ENCODE measurements at regions not wholly inside any gene's neighbourhood (a gene's known extent, or its start where the extent isn't known, plus 50 kb on each side); places are given as distances from the start of the nearest gene placed in this dataset.
"Not testable (repeated sequence)": the region's sequence is repeated elsewhere in the genome, so short reads cannot be mapped to it uniquely, and the experiment has no call there.

DNA sequence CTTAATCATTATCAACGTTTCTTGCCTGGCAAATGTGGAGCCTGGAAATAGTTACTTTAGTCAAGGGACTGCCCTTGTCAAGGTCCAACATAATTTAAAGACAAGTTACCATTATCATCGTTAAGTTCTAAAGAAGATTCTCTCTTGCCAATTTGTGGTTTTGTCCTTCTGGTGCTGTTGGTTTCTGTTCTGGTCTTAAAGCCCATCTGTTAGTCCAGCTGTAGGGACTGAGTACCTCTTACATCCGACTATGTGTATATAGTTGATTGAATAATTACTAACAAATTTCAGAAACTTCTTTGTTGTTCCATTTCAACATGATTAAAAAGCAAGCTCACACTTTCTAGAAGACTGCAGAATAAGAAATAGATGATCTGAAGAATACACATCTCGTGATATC is 1854.9 kb downstream of the MAT2B start:
- no peak for DNase-seq

DNA sequence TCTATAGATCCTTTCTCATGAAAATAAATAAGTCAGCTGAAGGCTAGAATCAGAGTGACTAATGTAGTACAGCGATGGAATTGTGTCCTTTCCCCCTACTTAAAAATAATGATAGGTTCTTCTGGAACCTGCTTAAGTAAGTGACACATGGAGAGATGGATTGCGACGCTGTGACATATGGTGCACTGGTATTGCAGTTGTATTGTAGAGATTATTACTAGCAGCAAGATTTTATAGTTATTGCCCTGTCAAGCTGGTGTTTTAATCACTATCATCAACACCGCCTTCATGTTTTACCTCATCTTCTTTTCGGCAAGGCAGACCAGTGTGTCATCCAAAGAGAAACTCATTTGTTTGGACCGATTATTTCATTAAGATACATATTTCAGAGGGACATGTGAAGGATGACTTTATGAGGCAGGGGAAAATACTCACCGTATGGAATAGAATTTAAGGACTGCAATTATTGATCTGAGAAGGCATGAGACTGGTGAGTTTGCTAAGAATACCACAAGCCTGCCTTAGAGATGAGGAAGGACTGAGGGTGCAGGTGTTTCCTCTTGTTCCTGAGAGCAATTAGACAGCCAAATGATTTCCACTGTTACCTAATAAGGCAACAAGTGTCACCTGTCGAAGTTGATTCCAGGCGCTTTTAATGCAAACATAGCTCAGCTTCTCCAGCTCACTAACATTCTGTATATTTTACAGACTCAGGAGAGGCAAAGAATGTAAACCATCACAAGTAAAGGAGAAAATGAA is 1855.5 kb downstream of the MAT2B start:
- DNase-seq, result no peak

DNA sequence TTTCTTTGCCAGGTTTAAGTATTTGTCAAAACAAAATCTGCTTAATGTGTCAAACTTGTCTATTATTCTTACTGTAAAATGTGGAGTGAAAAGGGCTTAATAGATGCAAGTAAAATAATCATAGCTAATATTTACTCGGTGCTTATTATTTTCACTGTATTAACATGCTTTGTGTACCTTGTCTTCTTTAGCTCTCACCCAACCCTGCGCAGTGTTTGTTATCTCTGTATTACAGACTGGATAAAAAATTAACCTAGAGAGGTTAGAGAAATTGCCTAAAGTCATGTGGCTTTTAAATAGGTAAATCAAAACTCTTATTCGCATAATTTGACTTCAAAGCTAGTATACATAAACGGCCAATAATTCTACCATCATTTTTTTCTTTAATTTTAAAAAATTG is 1864.8 kb downstream of the MAT2B start:
- no peak for DNase-seq

DNA sequence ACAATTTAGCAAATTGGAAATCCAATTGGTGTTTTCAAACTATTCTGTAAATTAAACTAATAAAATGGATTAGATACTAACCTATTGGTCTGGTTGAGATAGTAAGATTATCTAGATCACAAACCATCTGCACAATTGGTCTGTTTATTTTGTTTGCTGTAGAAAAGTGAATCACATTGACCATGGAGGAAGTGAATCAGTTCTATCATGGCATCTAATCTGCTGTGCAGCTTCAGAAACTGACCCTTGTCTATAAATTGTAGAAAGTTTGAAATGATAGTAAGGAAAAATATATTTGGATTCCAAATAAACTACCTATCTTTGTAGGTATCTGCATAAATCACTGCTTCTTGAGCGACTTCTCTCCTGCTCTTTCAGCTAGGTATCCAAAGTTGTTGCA is 1865.4 kb downstream of the MAT2B start:
- no peak for DNase-seq

DNA sequence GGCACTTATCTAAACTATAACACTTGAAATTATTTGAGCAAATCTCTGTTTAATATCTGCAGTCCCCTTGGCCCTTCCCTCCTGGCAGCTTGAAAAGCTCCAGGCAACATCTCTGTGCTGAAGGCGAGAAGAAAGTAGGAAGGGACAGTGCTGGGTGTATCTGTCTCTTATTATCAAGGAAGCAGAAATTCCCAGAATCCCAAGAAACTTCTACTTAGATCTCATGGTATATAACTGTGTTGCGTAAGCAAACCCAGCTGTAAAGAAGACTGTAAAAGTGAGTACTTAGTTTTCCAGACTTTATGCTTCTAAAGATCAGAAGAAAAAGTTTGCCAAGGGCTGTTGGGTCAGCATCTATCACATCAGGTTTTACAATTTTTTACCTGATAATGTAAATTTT is 1869.8 kb downstream of the MAT2B start:
- no peak for DNase-seq

DNA sequence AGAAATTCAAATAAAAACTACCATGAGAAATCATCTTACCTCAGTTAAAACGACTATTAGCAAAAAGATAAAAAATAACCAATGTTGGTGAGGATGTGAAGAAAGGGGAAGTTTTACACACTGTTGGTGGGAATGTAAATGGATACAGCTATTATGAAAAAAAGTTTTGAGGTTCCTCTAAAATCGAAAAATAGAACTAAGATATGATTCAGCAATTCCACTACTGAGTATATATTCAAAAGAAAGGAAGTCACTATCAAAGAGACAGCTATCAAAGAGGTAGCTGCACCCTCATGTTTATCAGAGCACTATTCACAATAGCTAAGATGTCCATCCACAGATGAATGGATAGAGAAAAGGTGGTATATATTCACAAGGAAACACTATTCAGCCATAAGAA is 1888.4 kb downstream of the MAT2B start:
- no peak for DNase-seq

DNA sequence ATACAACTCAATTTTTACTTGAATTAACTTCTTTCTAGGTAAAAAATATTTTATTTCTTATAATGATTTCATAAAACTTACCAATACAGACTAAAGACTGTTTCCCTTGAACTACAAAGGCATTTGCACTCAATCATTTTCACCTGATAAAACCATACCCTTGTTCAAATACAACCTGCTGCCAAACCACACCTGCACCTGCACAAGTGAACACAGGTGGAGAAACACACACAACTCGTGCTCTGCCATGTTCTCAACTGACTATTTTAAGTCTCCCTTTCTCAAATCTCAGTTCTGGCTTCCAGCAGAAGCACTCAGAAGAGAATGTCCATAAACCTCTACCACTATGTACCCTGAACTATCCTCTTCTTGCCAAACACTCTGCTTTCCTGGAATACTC is 1892.1 kb downstream of the MAT2B start:
- no peak for DNase-seq

DNA sequence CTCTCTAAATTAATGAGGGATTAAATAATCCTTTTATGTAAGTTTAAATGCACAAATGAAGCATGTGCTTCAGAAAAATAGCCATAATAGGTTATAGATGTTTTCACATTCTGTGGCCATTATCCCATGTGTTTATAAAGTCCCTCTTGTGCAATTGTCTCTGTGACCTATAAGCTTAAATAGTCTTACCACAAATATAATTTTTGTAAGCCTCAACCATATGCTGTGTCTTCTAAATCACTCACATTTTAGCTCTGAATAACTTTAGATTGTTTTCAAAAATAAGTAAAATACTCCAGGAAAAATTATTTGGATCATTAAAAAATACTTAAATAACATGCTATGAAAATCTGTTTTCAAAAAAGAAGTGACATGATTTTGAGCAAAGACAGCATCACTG is 1894.7 kb downstream of the MAT2B start:
- no peak for DNase-seq

DNA sequence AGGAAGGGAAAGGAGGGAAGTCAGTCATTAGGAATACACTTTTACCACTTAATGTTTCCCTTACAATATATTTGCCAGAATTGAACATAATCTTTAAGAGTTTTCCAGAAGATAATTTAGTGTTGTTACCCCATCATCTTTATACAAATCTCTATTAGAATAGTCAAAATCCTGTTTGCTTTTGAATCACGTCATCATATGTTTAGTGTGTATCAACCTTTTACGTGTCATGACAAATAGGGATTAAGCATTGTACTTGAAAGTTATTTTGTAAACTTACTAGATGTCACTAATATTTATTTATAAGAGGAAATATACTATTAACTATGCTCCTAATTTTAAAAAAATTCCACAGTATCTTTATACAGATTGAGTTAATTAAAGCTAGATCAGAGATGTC is 1899.5 kb downstream of the MAT2B start:
- no peak for DNase-seq

DNA sequence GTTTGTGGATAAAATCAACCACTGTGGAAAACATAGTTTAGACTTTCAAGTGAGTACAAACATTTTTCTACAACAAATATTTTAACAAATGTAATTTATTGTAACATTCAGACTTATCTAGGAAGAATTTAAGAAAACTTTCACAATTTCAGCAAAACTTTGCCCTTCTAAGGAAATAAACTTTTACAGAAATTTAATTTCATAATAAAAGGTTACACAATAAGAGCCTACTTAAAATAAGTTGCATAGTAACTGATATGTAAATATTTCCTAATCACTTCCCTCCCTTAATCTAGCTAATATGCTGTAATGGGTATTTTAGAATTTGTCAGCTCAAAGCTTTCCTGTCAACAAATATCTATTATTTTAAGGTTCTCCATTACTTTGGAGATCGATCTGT is 1899.9 kb downstream of the MAT2B start:
- no peak for DNase-seq

DNA sequence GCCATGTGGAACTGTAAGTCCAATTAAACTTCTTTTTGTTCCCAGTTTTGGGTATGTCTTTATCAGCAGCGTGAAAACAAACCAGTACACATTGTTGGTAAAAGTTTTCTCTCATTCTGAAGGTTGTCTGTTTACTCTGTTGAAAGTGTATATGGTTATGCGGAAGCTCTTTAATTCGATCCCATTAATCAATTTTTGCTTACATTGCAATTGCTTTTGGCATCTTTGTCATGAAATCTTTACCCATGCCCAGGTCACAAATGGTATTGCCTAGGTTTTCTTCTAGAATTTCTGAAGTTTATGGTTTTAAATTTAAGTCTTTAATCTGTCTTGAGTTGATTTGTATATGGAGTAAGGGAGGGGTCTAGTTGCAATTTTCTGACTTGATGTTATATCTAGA is 1901.9 kb downstream of the MAT2B start:
- no peak for DNase-seq

DNA sequence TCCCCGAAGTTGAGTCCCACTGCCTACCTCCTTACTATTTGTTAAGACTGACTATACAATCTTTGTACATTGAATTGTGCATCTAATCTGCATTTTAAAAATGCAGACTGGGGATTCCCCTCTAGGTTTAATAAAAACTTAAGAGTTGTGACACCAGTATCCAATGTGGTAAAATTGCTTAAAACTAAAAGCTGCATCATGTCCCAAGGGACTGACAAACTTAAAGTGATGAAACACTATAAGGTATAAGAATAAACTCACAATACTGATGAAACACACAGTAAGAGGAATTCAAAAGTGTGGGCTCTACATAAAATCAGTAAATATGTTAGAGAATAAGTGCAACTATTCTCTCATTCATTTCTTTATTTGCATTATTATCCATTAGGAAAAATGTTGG is 1905.1 kb downstream of the MAT2B start:
- DNase-seq, result no peak

DNA sequence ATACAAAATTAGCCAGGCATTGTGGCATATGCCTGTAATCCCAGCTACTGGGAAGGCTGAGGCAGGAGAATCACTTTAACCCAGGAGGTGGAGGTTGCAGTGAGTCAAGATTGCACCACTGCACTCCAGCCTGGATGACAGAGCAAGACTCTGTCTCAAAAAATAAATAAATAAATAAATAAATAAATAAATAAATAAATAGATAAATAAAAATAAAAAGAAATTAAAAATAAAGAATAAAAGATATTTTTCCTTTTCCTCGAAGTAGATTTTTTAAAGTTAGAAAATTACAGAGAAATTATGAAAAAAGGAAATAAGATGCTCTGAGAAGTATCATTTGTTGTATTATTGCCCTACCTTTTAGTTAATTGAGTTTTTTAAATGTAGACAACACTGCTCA is 1906.1 kb downstream of the MAT2B start:
- not testable (repeated sequence) for DNase-seq

DNA sequence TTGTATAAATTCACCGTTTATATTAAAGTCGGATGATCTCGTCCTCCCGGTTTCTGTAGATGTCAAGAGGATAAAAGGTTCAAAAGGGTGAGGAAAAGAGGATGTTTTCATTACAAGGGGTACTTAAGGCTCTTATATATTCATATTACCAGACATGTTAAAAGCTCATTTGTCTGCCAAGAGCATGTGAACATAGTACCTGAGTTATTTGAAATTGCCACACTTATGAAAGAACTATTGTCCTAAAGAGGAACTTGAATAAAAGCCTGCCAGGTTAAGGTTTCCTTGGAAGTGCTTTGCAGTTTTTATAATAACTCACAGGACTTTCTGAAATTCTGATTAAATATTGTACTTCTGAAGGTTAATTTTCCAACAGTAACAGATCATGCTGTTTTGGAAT is 1915.1 kb downstream of the MAT2B start:
- DNase-seq, result no peak

DNA sequence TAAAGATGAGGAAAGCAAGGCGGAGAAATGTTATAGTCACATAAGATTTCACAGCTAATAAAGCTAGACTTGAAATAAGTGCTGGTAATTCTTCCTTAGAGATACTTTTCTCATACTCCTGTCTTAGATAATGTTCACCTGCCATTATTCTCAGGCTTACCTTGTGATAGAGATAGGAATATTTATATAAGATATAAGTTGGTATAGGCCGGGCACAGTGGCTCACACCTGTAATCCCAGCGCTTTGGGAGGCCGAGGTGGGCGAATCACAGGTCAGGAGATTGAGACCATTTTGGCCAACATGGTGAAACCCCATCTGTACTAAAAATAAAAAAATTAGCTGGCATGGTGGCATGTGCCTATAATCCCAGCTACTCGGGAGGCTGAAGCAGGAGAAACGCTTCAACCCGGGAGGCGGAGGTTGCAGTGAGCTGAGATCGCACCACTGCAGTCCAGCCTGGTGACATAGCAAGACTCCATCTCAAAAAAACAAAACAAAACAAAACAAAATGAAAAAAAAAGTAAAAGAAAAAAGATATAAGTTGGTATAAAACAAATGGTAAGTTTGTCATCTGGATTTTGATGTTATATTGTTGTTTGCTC is 1918.4 kb downstream of the MAT2B start:
- DNase-seq, result no peak

DNA sequence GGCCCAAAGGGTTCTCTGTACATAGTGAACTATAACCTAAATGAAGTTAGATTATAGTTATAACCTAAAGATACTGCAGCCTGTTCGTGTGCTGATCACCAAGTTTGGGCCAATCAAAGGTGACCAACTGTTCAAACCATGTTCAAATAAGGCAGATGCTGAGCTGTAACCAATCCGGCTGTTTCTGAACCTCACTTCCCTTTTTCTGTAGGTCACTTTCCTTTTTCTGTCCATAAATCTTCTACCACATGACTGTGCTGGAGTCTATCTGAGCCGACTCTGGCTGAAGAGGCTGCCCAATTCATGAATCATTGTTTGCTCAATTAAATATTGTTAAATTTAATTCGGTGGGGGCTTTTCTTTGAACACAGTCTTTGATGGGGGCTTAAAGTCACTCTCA is 1920.2 kb downstream of the MAT2B start:
- no peak for DNase-seq

DNA sequence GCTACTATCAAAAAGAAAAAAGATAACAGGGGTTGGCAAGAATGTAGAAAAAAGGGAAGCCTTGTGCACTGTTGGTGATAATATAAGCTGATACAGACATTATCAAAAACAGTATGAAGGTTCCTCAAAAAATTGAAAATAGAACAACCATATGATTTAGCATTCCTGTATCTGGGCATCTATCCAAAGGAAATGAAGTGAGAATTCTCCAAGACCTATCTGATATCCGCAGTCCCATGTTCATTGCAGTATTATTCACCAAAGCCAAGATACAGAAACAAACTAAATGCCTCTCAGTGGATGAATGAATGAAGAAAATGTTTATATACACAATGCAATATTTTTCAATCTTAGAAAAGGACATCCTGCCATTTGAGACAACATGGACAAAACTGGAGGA is 1943.3 kb downstream of the MAT2B start:
- DNase-seq, result no peak

DNA sequence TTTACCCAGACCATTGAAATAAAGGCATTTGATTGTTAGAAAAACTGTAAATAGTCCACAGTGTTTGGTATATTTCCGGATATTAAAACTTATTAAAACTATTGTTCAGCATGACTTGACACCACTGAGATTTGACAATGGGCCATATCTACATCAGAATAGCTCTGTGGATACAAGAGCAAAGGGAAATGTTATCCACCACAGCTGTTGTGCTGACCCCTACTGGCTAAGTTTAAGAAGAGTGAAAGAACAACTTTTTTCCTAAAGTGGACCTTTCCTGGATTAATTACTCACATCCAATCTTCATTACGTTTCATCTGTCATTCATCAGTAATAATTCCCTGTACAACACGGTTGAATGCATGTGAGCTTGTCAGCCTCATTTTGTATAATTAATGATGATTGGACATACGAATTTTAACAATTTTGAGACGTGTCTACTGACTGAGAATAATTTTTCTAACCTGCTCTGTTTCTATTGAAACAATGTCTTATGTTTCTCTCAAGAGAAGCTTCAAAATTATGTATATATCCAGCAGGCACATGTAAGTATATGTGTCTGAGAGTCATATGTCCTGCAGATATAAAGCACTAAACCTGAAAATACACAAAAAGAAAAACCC is 1952.6 kb downstream of the MAT2B start:
- DNase-seq, result no peak

DNA sequence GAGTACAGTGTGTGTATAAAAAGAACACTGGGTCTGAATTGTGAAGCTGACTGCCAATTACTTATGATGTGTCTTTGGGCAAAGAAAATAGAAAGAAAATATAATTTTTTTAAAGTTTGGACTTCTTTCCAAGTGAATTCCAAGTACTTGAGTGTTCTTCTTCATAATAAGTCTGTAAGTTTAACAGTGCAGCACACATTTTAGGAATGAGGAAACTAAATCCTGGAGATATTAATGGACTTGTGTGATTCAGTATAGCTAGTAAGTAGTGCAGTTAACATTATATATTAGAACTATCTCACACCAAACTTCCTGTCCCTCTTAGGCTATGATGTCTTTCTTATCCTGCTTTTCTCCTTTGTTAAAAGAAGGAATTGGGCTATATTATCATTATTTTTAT is 1953.8 kb downstream of the MAT2B start:
- no peak for DNase-seq

DNA sequence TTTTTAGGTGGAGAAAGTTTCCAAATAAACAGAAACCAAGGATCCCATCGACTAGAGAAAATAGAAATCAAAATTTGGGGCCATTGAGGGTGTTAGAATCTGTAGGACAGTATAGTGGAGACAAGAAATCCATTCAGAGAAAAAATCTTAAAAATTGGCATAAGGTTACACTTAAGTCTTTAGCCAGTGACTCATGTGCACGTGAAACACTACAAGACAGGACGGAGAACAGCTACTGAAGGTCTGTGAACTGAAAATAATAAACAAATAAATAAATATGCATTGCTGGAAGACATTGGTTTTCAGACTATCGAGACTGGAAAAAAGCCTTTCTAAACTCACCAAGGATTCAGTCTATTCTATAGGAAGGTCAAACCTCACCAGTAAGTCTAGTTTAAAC is 1955.5 kb downstream of the MAT2B start:
- no peak for DNase-seq

DNA sequence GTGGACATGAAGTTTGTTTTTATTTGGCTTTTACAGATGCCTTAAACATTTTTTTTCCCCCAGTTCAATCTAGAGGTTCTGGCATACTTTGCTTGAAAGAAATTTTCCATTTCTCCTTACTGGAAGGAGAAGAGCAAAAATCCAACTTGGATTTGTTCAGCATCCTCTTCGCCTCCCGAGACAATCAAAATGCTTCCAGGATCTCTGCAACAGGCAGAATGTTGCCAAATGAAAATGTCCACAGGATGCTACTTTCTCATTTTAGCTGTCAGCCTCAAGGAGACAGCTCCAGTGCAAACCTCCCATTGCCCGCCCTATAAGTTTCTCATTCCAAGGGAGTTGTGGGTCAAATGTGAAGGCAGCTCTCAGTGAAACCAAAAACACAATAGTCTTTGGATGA is 1972.1 kb downstream of the MAT2B start:
- DNase-seq, result no peak

DNA sequence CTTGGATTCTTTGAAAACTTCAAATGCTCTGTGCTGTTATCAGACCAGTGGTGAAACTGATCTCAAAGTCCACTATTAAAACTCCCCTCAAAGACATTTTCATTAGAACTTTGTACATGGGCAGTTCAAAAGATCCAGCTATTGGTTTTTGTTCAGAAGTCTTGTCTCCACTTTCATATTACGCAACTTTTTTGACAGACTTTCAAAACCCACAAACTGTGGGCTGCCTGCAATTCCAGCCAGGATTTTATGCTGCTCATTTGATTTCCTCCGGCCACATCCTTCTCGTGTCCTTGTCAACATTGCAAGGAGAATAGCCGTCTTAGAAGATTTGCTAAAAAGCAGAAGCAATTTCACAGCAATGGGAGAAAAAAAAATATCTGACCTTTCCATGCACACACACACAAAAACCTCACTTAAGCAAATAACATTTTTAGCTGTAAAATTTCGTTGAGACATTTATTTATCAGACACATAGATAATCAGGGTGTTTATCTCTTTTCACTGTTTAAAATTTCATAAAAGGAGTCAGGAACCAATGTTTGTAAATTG is 1990.5 kb downstream of the MAT2B start:
- DNase-seq, result no peak

DNA sequence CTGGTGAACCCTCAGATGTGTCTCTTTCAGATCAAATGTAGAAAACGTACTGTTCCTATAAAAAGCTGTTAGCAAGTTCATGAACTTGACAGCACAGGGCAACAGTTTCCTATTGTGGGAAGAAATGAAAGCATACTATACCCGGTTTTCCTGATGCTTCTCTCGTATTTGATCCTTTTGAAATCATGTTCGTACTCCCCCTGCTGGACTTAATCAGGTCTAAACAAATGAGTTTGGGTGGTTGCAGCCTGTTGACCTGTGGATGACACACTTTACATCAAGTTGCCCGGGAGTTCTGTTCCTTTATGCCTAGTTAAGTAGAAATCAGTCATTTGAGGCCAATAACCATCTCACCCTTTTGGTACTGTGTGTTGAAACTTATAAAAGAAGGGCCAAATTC is 1992.3 kb downstream of the MAT2B start:
- DNase-seq, result no peak

All from CD4-positive, alpha-beta T cell treated with Interleukin-17A for 1 hour (primary cell).